ENCODE measurements at regions not wholly inside any gene's neighbourhood (a gene's known extent, or its start where the extent isn't known, plus 50 kb on each side); places are given as distances from the start of the nearest gene placed in this dataset.

DNA sequence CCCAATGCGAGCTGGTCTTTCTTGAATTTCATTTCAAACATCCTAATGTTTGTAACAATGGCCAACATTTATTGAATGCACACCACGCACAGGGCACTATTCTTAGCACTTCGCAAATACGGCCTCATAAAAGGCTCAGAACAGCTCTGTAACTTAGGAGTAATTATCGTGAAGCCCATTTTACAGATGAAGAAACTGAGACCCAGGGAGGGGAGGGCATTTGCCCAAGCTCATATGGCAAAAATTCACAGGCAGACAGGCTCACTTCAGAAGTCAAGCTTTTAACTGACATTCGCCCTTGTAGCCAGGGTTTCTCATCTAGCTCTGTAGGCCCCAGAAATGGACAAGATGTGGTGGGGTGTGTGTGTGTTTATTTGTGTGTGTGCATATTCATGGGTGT, 60.3 kb upstream of the TBX3 start:
- H3K9me3 Mint-ChIP-seq (ENCODE audit: low read depth) = no peaks in the 10 kb centered on the region
- no peak overlapping the region for H3K4me3 Mint-ChIP-seq (ENCODE audit: low read depth)
- peaks cover 16% of the 10 kb centered on the region for H3K27me3 Mint-ChIP-seq
- no peak overlapping the region for H3K27ac Mint-ChIP-seq
- no peaks in the 10 kb centered on the region for H3K4me1 Mint-ChIP-seq (ENCODE audit: low read depth)
- TF ChIP-seq, protein P1, sequence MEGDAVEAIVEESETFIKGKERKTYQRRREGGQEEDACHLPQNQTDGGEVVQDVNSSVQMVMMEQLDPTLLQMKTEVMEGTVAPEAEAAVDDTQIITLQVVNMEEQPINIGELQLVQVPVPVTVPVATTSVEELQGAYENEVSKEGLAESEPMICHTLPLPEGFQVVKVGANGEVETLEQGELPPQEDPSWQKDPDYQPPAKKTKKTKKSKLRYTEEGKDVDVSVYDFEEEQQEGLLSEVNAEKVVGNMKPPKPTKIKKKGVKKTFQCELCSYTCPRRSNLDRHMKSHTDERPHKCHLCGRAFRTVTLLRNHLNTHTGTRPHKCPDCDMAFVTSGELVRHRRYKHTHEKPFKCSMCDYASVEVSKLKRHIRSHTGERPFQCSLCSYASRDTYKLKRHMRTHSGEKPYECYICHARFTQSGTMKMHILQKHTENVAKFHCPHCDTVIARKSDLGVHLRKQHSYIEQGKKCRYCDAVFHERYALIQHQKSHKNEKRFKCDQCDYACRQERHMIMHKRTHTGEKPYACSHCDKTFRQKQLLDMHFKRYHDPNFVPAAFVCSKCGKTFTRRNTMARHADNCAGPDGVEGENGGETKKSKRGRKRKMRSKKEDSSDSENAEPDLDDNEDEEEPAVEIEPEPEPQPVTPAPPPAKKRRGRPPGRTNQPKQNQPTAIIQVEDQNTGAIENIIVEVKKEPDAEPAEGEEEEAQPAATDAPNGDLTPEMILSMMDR (IDR thresholded peaks at IDR 0.05; ENCODE audit: unreplicated experiment) = no peak
- DNase-seq (ENCODE audit: low spot score, unreplicated experiment) = no peak
- H3K36me3 Mint-ChIP-seq (ENCODE audit: insufficient read depth) = no peaks in the 10 kb centered on the region

DNA sequence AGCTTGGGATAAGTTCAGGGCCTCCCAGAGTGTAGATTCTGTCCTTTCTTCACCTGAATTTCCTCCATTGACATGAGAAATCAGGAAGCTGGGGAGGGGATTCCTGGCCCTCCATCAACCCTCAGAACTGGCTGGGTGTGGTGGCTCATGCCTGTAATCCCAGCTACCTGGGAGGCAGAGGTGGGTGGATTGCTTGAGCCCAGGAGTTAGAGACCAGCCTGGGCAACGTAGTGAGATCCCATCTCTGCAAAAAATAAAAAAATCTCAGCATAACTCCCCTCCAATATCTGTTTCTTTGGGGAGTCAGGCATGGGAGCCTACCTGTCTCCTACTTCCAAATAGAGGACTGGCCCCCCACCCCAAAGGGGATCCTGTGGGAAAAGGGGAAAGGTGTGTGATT, 59.8 kb upstream of the TBX3 start:
- Mint-ChIP-seq H3K4me3 (ENCODE audit: low read depth) (no peak overlapping the region), H3K27me3 (peaks cover 15% of the 10 kb centered on the region), H3K4me1 (ENCODE audit: low read depth) (no peaks in the 10 kb centered on the region), H3K9me3 (ENCODE audit: low read depth) (no peaks in the 10 kb centered on the region), H3K27ac (no peak overlapping the region), H3K36me3 (ENCODE audit: insufficient read depth) (no peaks in the 10 kb centered on the region)
- no peak for DNase-seq (ENCODE audit: low spot score, unreplicated experiment)
- TF ChIP-seq, protein P1 (IDR thresholded peaks at IDR 0.05; ENCODE audit: unreplicated experiment) = no peak

DNA sequence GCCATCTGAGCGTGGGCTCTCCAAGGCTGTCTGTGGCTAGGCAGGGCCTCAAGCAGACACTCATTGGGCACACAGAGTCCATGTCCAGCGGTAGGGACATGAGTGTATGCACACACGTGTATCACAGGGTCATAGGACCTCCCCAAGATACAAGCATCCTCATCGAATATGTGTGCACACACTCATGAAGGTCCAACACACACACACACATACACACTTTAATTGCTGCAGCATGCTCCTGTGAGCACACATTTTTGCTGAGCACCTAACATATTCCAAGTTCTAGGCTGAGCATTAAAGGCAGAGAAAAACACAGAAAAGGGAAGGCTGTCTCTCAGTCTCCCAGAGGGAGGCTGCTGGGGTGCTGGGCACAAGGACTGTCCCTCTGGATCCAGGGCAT, 59.3 kb upstream of the TBX3 start:
- no peak for DNase-seq (ENCODE audit: low spot score, unreplicated experiment)
- Mint-ChIP-seq H3K27me3 (peaks cover 15% of the 10 kb centered on the region), H3K9me3 (ENCODE audit: low read depth) (no peaks in the 10 kb centered on the region), H3K36me3 (ENCODE audit: insufficient read depth) (no peaks in the 10 kb centered on the region), H3K4me3 (ENCODE audit: low read depth) (no peak overlapping the region), H3K27ac (no peak overlapping the region), H3K4me1 (ENCODE audit: low read depth) (no peaks in the 10 kb centered on the region)
- TF ChIP-seq, protein P1 (IDR thresholded peaks at IDR 0.05; ENCODE audit: unreplicated experiment) = no peak

DNA sequence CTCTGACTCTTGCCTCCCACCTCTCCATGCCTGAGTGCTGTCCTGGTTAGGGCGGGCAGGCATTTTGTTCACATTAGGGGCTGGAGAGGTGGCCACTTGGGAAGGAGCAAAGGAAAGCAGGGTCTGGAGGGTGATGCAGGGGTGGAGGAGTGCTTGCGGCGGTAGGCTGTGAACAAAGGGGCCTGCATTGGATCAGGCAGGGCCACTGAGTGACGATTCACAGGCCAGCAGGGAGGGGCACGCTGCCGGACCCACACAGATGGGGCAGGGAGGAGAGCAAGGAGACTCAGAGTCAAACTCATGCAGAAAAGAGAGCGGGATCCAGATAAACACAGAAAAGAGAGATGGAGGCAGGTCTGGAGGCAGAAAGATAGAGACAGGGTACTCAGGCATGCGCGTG, 58.4 kb upstream of the TBX3 start:
- Mint-ChIP-seq H3K27ac (peak overlapping the region; percentile 25), H3K4me1 (ENCODE audit: low read depth) (no peaks in the 10 kb centered on the region), H3K9me3 (ENCODE audit: low read depth) (no peaks in the 10 kb centered on the region), H3K27me3 (peaks cover 10% of the 10 kb centered on the region), H3K4me3 (ENCODE audit: low read depth) (no peak overlapping the region), H3K36me3 (ENCODE audit: insufficient read depth) (no peaks in the 10 kb centered on the region)
- TF ChIP-seq, protein P1 (IDR thresholded peaks at IDR 0.05; ENCODE audit: unreplicated experiment) = no peak
- DNase-seq (ENCODE audit: low spot score, unreplicated experiment) = no peak

DNA sequence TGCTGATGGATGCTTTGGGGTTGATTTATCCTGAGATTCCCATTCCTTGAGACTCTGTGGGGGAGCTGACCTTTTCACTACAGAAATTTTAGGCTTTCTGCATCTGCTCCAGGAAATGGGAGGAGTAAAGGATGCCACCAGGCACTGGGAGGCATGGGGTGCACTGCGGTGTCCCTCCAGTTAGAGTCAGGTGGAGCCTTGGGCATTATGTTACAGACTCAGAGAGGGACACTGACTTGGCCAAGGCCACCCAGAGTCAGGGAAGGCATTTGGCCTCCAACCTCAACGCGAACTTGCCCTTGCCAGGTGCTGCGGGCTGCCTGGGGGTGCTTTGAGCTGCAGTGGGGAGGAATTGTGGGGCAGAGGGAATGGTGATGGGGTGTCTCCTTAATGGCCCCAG, 58.0 kb upstream of the TBX3 start:
- no peaks in the 10 kb centered on the region for H3K4me1 Mint-ChIP-seq (ENCODE audit: low read depth)
- no peaks in the 10 kb centered on the region for H3K36me3 Mint-ChIP-seq (ENCODE audit: insufficient read depth)
- peaks cover 10% of the 10 kb centered on the region for H3K27me3 Mint-ChIP-seq
- H3K4me3 Mint-ChIP-seq (ENCODE audit: low read depth) = no peak overlapping the region
- DNase-seq (ENCODE audit: low spot score, unreplicated experiment) = no peak
- TF ChIP-seq, protein P1 (IDR thresholded peaks at IDR 0.05; ENCODE audit: unreplicated experiment) = no peak
- H3K9me3 Mint-ChIP-seq (ENCODE audit: low read depth) = no peaks in the 10 kb centered on the region
- H3K27ac Mint-ChIP-seq = no peak overlapping the region
